Activated CD4-positive, alpha-beta T cell treated with anti-CD3 and anti-CD28 coated beads, Interleukin-10, Interleukin-2, amounts not matched to agents 100 ng/mL and 50 ng/mL, durations not matched to agents 16 hours and 8 hours (primary cell): ENCODE measurements at regions not wholly inside any gene's neighbourhood (a gene's known extent, or its start where the extent isn't known, plus 50 kb on each side); places are given as distances from the start of the nearest gene placed in this dataset.
A peak's percentile ranks its signal among the peaks of the same experiment; 100 is the strongest.
"Not testable (repeated sequence)": the region's sequence is repeated elsewhere in the genome, so short reads cannot be mapped to it uniquely, and the experiment has no call there.

Experiments used
- DNase-seq: peaks from one replicate; pipeline ENCODE4 v3.0.0-alpha.2; 2020

DNA sequence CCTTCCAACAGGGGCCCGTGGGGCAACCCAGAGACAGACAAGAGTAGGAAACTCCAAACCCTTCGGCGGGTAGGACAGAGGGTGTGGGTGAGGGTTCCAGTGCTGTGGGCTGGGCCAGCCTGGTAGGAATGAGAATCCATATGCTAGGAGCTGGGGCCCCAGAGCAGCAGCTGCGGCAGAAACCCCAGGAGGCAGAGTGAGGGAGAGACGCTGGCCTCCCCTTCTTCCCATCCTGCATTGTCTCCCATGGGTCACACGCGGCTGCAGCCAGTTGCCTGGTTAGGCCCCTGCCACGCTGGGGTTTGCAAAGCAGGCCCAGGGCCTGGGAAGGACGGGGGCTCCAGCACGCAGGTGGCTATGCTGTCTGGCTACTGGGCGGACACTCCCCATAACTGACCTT lies 113.1 kb upstream of the CCZ1B start:
- DNase-seq: not testable (repeated sequence)

DNA sequence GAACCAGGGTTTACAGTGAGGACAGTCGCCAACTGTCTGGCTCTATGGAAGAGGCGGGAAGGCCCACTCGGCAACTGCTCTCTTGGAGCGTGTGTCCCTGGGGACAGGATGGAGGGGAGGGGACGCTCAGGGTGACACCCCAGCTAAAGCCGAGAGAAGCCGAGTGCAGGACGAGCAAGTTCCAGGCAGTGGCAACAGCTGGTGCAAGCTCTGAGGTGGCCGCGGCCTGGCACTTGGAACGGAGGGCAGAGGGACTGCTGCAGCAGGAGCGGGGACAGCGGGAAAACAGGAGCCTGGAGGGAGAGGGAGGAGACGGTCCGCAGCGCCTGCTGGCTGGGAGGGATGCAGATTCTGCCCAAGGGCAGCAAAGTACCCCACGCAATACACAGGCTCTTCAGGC lies 113.8 kb upstream of the CCZ1B start:
- DNase-seq: not testable (repeated sequence)

- DNase-seq: peak; percentile 13
These were observed 120.8 kb upstream of the CCZ1B start for GRCh38 chr7:6946873-6947272.

DNA sequence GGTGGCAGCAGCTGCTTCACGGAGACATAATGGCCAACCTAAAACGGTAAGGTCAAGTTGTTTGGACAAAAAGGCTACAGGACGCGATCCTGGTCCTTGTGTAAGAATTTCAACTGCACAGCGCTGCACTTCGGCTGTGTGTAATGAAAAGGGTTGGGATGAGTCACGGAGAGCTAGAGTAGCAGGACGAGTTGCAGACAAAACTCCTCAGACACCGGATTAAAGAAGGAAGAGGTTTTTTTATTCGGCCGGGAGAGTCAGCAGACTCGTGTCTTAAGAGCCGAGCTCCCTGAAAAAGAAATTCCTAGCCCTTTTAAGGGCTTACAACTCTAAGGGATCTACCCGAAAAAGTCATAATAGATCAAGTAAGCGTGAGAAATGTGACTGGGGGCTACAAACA lies 124.2 kb upstream of the CCZ1B start:
- DNase-seq: not testable (repeated sequence)

GRCh38 chr7:6951553-6951952 lies 125.5 kb upstream of the CCZ1B start:
- DNase-seq: not testable (repeated sequence)

GRCh38 chr7:6953138-6953797 lies 127.2 kb upstream of the CCZ1B start:
- not testable (repeated sequence) for DNase-seq

GRCh38 chr7:6953798-6954181 lies 127.7 kb upstream of the CCZ1B start:
- not testable (repeated sequence) for DNase-seq

DNA sequence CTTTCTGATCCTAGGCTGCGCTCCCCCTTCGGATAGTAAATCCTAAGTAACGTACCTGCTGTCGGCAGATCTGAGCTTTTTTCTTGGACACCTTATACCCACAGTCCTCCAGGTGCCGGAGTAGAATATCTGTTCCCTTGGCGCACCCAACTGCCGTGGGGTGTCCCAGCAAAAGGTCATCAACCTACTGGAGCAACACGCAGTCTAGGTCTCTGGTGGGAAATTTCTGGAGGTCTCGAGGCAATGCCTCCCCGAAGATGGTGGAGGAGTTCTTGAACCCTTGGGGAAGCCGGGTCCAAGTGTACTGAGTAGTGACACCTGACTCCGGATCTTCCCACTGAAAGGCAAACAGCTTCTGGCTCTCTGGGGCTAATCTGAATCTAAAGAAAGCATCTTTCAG lies 129.3 kb upstream of the CCZ1B start:
- DNase-seq: not testable (repeated sequence)

- not testable (repeated sequence) for DNase-seq
These were observed 130.0 kb upstream of the CCZ1B start for GRCh38 chr7:6955990-6956566.

GRCh38 chr7:6958371-6958770 lies 132.3 kb upstream of the CCZ1B start:
- not testable (repeated sequence) for DNase-seq

DNA sequence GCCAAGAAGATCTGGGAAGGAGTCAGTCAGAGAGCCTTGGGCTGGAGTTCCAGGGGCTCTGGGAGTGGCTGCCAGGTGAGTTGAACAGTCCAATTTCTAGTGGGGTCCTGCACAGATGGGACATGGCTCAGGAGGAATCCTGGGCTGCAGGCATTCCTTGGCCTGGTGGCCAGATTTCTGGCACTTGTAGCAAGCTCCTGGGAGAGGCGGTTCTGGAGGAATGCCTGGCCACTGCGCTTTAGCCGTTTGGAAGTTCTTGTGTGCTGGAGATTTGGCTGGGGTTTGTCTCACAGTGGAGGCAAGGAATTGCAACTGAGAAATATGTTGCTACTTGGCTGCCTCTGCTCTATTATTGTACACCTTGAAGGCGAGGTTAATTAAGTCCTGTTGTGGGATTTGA lies 133.9 kb upstream of the CCZ1B start:
- DNase-seq: not testable (repeated sequence)

DNA sequence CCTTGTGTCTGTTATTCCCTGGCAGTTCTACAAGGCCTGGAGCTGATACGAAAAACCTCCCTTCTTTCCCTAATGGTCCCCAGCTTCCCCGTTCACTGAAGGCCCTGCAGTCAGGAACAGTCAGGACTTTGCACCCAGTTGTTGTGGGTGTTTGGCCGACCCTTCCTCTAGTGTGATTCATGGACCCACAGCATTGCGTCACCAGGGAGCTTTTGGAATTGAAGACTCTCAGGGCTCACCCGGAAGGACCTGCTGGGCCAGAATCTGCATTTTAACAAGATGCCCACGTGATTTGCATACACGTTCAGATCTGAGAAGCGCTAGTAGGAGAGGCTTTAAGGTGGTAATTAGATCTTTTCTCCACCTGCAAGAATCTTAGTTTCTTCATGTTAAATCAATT lies 136.8 kb upstream of the CCZ1B start:
- DNase-seq: not testable (repeated sequence)

- DNase-seq: peak; percentile 52
These were observed 139.0 kb upstream of the CCZ1B start for GRCh38 chr7:6965051-6965450.

GRCh38 chr7:6970180-6970579 lies 144.1 kb upstream of the CCZ1B start:
- DNase-seq: not testable (repeated sequence)

- DNase-seq: not testable (repeated sequence)
These were observed 148.8 kb upstream of the CCZ1B start for GRCh38 chr7:6974876-6975275.

DNA sequence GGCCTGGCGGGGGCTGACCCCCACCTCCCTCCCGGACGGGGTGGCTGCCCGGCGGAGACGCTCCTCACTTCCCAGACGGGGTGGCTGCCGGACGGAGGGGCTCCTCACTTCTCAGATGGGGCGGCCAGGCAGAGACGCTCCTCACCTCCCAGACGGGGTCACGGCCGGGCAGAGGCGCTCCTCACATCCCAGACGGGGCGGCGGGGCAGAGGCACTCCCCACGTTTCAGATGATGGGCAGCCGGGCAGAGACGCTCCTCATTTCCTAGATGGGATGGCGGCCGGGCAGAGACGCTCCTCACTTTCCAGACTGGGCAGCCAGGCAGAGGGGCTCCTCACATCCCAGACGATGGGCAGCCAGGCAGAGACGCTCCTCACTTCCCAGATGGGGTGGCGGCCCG lies 149.3 kb upstream of the CCZ1B start:
- not testable (repeated sequence) for DNase-seq

- DNase-seq: not testable (repeated sequence)
These were observed 151.3 kb upstream of the CCZ1B start for GRCh38 chr7:6977368-6977767.

GRCh38 chr7:6978326-6978725 lies 152.3 kb upstream of the CCZ1B start:
- not testable (repeated sequence) for DNase-seq

DNA sequence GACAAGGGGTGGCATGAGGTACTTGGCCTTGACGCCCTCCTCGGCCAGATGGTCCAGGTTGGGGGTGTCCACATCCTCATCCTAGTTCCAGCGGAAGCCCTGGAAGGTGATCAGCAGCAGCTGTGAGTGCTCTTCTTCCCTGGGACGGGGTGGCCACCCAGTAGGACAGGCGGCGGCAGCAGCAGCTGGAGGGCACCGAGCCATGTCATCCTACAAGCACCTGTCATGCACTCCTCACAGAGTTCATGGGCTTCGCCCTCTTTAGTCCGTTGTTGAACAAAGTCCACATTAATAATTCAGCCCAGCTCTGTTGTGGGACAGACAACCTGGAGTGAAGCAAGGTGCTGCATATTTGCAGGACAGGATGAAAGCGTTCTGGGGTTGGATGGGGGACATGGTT lies 153.4 kb upstream of the CCZ1B start:
- not testable (repeated sequence) for DNase-seq

DNA sequence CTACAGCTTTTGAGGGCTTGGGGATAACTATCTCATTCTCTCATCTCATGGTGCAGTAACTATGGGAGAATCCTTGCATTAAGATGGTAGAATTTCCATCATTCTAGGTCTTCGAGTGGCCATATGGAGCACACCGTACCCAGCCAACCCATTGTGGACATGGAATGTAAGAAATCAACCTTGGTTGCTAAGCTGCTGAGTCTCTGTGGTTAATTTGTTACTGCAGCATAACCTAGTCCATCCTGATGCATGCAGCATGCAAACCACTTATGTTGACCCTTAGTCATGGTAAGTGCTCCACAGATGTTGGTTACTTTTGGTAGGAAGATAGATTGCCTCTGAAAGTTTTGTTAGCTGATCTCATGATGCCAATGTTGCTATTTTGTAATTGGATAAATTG lies 156.3 kb upstream of the CCZ1B start:
- DNase-seq: not testable (repeated sequence)

- DNase-seq: not testable (repeated sequence)
These were observed 160.8 kb upstream of the CCZ1B start for GRCh38 chr7:6986892-6987291.

GRCh38 chr7:6988608-6989007 lies 162.5 kb upstream of the CCZ1B start:
- DNase-seq: not testable (repeated sequence)

- DNase-seq: not testable (repeated sequence)
These were observed 163.9 kb upstream of the CCZ1B start for GRCh38 chr7:6989968-6990367.

GRCh38 chr7:6990426-6991152 lies 164.5 kb upstream of the CCZ1B start:
- peak; percentile 8 for DNase-seq
